Activated T-helper 1 cell treated with anti-CD3 and anti-CD28 coated beads, Interleukin-12 subunit alpha, Interleukin-12 subunit beta, Interleukin-2, Interleukin-4 antibody, amounts not matched to agents 30 ng/mL and 10 ng/mL and 1 ng/mL, durations not matched to agents 14 hours and 24 hours and 36 hours (primary cell): ENCODE measurements at regions not wholly inside any gene's neighbourhood (a gene's known extent, or its start where the extent isn't known, plus 50 kb on each side); places are given as distances from the start of the nearest gene placed in this dataset.

Experiments
- DNase-seq: peaks from one replicate; pipeline ENCODE4 v3.0.0; 2021; ENCODE audit warnings: low spot score
- H3K27ac Mint-ChIP-seq: one replicate; pipeline ENCODE4 v1.8.0; 2021; ENCODE audit warnings: mild to moderate bottlenecking, mixed read lengths
- H3K27me3 Mint-ChIP-seq: one replicate; pipeline ENCODE4 v1.8.0; 2022; ENCODE audit warnings: mild to moderate bottlenecking, moderate library complexity, mixed read lengths; ENCODE audit not compliant: insufficient read depth
- H3K36me3 Mint-ChIP-seq: one replicate; pipeline ENCODE4 v1.8.0; 2021; ENCODE audit warnings: low read depth, mixed read lengths
- H3K4me1 Mint-ChIP-seq: one replicate; pipeline ENCODE4 v1.8.0; 2021; ENCODE audit warnings: low read depth, mixed read lengths
- H3K4me3 Mint-ChIP-seq: one replicate; pipeline ENCODE4 v1.8.0; 2021; ENCODE audit warnings: mild to moderate bottlenecking, moderate library complexity, mixed read lengths
- H3K9me3 Mint-ChIP-seq: one replicate; pipeline ENCODE4 v1.8.0; 2021; ENCODE audit warnings: mixed read lengths
- intact Hi-C: fragments of 100-400 bp; cut with micrococcal nuclease; formaldehyde crosslinking; loops from one replicate; pipeline ENCODE4 v1.15.1; 2024

- DNase-seq, result no peak
- Mint-ChIP-seq H3K9me3 (no peaks in the 10 kb centered on the region), H3K36me3 (no peaks in the 10 kb centered on the region), H3K27me3 (peaks cover 3% of the 10 kb centered on the region), H3K4me3 (no peak overlapping the region), H3K4me1 (no peaks in the 10 kb centered on the region), H3K27ac (no peak overlapping the region)
- intact Hi-C loops, result no loop called here
Measured at GRCh38 chr14:34135492-34135891, 184.6 kb upstream of the EGLN3 start.

- DNase-seq, result no peak
- no peaks in the 10 kb centered on the region for H3K36me3 Mint-ChIP-seq
- H3K4me3 Mint-ChIP-seq, result no peak overlapping the region
- H3K9me3 Mint-ChIP-seq, result no peaks in the 10 kb centered on the region
- H3K27me3 Mint-ChIP-seq, result peaks cover 3% of the 10 kb centered on the region
- H3K4me1 Mint-ChIP-seq, result no peaks in the 10 kb centered on the region
- H3K27ac Mint-ChIP-seq, result no peak overlapping the region
- intact Hi-C loops, result no loop called here
Measured at GRCh38 chr14:34134484-34134883, 183.6 kb upstream of the EGLN3 start.

GRCh38 chr14:34129927-34130552, 179.2 kb upstream of the EGLN3 start:
- H3K27me3 Mint-ChIP-seq, result peaks cover 3% of the 10 kb centered on the region
- no peak for DNase-seq
- no peak overlapping the region for H3K27ac Mint-ChIP-seq
- no peak overlapping the region for H3K4me3 Mint-ChIP-seq
- H3K36me3 Mint-ChIP-seq, result no peaks in the 10 kb centered on the region
- no peaks in the 10 kb centered on the region for H3K4me1 Mint-ChIP-seq
- intact Hi-C loops, result no loop called here
- no peaks in the 10 kb centered on the region for H3K9me3 Mint-ChIP-seq

GRCh38 chr14:34128665-34129064, 177.8 kb upstream of the EGLN3 start:
- no peak overlapping the region for H3K27ac Mint-ChIP-seq
- no peak overlapping the region for H3K4me3 Mint-ChIP-seq
- peaks cover 7% of the 10 kb centered on the region for H3K27me3 Mint-ChIP-seq
- no peak for DNase-seq
- intact Hi-C loops, result no loop called here
- no peaks in the 10 kb centered on the region for H3K4me1 Mint-ChIP-seq
- no peaks in the 10 kb centered on the region for H3K9me3 Mint-ChIP-seq
- H3K36me3 Mint-ChIP-seq, result no peaks in the 10 kb centered on the region

GRCh38 chr14:34126586-34126985, 175.7 kb upstream of the EGLN3 start:
- DNase-seq, result no peak
- intact Hi-C loops, result no loop called here
- H3K36me3 Mint-ChIP-seq, result no peaks in the 10 kb centered on the region
- peaks cover 11% of the 10 kb centered on the region for H3K27me3 Mint-ChIP-seq
- H3K27ac Mint-ChIP-seq, result no peak overlapping the region
- no peaks in the 10 kb centered on the region for H3K9me3 Mint-ChIP-seq
- H3K4me3 Mint-ChIP-seq, result no peak overlapping the region
- H3K4me1 Mint-ChIP-seq, result no peaks in the 10 kb centered on the region

GRCh38 chr14:34124585-34124984, 173.7 kb upstream of the EGLN3 start:
- H3K4me1 Mint-ChIP-seq, result peaks cover 6% of the 10 kb centered on the region
- H3K27me3 Mint-ChIP-seq, result peaks cover 11% of the 10 kb centered on the region
- DNase-seq, result no peak
- intact Hi-C loops, result no loop called here
- no peak overlapping the region for H3K4me3 Mint-ChIP-seq
- H3K9me3 Mint-ChIP-seq, result no peaks in the 10 kb centered on the region
- no peaks in the 10 kb centered on the region for H3K36me3 Mint-ChIP-seq
- H3K27ac Mint-ChIP-seq, result no peak overlapping the region

GRCh38 chr14:34122650-34123049, 171.8 kb upstream of the EGLN3 start:
- intact Hi-C loops, result no loop called here
- DNase-seq, result no peak
- no peaks in the 10 kb centered on the region for H3K36me3 Mint-ChIP-seq
- no peaks in the 10 kb centered on the region for H3K9me3 Mint-ChIP-seq
- H3K27me3 Mint-ChIP-seq, result peaks cover 11% of the 10 kb centered on the region
- H3K27ac Mint-ChIP-seq, result no peak overlapping the region
- H3K4me3 Mint-ChIP-seq, result no peak overlapping the region
- peaks cover 6% of the 10 kb centered on the region for H3K4me1 Mint-ChIP-seq

- intact Hi-C loops, result no loop called here
- no peak for DNase-seq
- Mint-ChIP-seq H3K27ac (no peak overlapping the region), H3K27me3 (peaks cover 11% of the 10 kb centered on the region), H3K36me3 (no peaks in the 10 kb centered on the region), H3K4me3 (no peak overlapping the region), H3K9me3 (no peaks in the 10 kb centered on the region), H3K4me1 (peaks cover 6% of the 10 kb centered on the region)
Measured at GRCh38 chr14:34122081-34122480, 171.2 kb upstream of the EGLN3 start.

- DNase-seq, result no peak
- Mint-ChIP-seq H3K9me3 (peaks cover 5% of the 10 kb centered on the region), H3K27ac (no peak overlapping the region), H3K27me3 (peaks cover 17% of the 10 kb centered on the region), H3K36me3 (no peaks in the 10 kb centered on the region), H3K4me3 (no peak overlapping the region), H3K4me1 (peaks cover 6% of the 10 kb centered on the region)
- intact Hi-C loops, result no loop called here
Measured at GRCh38 chr14:34120185-34120977, 169.5 kb upstream of the EGLN3 start.

- DNase-seq, result no peak
- peaks cover 5% of the 10 kb centered on the region for H3K9me3 Mint-ChIP-seq
- H3K27ac Mint-ChIP-seq, result no peak overlapping the region
- no peak overlapping the region for H3K4me3 Mint-ChIP-seq
- peaks cover 18% of the 10 kb centered on the region for H3K27me3 Mint-ChIP-seq
- H3K4me1 Mint-ChIP-seq, result peaks cover 6% of the 10 kb centered on the region
- intact Hi-C loops, result no loop called here
- no peaks in the 10 kb centered on the region for H3K36me3 Mint-ChIP-seq
Measured at GRCh38 chr14:34119107-34119858, 168.4 kb upstream of the EGLN3 start.

- Mint-ChIP-seq H3K4me3 (no peak overlapping the region), H3K36me3 (peaks cover 2% of the 10 kb centered on the region)
Measured at GRCh38 chr14:34113991-34114390, 163.1 kb upstream of the EGLN3 start.

GRCh38 chr14:34113005-34113511, 162.2 kb upstream of the EGLN3 start:
- Mint-ChIP-seq H3K27me3 (peaks cover 13% of the 10 kb centered on the region), H3K36me3 (peaks cover 2% of the 10 kb centered on the region), H3K9me3 (peaks cover 5% of the 10 kb centered on the region), H3K4me3 (no peak overlapping the region), H3K27ac (no peak overlapping the region), H3K4me1 (no peaks in the 10 kb centered on the region)
- no peak for DNase-seq
- intact Hi-C loops, result no loop called here

More at GRCh38 chr14:34113991-34114390, 163.1 kb upstream of the EGLN3 start:
- intact Hi-C loops, result no loop called here
- no peak for DNase-seq
- Mint-ChIP-seq H3K27ac (no peak overlapping the region), H3K9me3 (peaks cover 5% of the 10 kb centered on the region), H3K4me1 (no peaks in the 10 kb centered on the region), H3K27me3 (peaks cover 13% of the 10 kb centered on the region)

GRCh38 chr14:34111953-34112352, 161.1 kb upstream of the EGLN3 start:
- Mint-ChIP-seq H3K4me1 (no peaks in the 10 kb centered on the region), H3K27me3 (peaks cover 13% of the 10 kb centered on the region), H3K27ac (no peak overlapping the region), H3K4me3 (no peak overlapping the region), H3K9me3 (peaks cover 5% of the 10 kb centered on the region), H3K36me3 (peaks cover 2% of the 10 kb centered on the region)
- intact Hi-C loops, result no loop called here
- DNase-seq, result no peak
